ENCODE measurements at regions not wholly inside any gene's neighbourhood (a gene's known extent, or its start where the extent isn't known, plus 50 kb on each side); places are given as distances from the start of the nearest gene placed in this dataset.

DNA sequence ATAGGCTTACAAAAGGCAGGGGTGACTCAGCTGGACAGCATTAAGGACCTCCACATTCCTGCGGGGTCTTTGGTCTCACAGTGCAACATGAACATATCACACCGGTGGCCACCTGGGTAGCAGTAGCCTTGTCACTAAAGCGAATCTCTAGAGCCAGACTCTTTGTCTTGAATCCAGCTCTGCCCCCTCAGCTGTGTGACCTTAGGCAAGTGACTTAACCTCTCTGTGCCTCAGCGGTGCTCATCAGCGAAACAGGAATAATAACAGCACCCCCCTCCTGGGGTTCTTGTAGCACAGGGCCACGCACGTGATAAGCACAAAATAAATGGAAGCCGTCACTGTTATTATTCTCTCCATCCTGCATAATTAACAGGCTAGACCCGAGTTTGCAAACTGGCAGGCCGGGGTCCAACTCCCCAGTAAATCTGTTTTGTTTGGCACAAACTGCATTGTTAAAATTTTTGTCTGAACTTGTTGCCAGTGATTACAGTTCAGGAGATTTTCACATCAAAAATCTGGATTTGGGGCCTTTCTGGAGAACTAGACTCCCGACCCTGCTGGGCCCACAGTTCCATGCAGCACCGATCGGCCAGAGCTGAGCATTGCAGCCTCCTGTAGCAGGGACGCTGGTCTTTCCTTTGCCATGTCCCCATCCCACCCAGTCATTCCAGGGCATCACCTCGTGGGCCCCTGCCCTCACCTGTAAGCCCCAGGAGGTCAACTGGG lies 174.8 kb downstream of the PHETA1 start:
- no peak for TF ChIP-seq RAD21 (IDR thresholded peaks at IDR 0.05; ENCODE audit: low read depth)
- TF ChIP-seq TAF1 (IDR thresholded peaks at IDR 0.05; ENCODE audit: low read depth), result no peak
- TF ChIP-seq, protein P1, sequence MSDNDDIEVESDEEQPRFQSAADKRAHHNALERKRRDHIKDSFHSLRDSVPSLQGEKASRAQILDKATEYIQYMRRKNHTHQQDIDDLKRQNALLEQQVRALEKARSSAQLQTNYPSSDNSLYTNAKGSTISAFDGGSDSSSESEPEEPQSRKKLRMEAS (IDR thresholded peaks at IDR 0.05), result no peak
- TF ChIP-seq, protein P2, sequence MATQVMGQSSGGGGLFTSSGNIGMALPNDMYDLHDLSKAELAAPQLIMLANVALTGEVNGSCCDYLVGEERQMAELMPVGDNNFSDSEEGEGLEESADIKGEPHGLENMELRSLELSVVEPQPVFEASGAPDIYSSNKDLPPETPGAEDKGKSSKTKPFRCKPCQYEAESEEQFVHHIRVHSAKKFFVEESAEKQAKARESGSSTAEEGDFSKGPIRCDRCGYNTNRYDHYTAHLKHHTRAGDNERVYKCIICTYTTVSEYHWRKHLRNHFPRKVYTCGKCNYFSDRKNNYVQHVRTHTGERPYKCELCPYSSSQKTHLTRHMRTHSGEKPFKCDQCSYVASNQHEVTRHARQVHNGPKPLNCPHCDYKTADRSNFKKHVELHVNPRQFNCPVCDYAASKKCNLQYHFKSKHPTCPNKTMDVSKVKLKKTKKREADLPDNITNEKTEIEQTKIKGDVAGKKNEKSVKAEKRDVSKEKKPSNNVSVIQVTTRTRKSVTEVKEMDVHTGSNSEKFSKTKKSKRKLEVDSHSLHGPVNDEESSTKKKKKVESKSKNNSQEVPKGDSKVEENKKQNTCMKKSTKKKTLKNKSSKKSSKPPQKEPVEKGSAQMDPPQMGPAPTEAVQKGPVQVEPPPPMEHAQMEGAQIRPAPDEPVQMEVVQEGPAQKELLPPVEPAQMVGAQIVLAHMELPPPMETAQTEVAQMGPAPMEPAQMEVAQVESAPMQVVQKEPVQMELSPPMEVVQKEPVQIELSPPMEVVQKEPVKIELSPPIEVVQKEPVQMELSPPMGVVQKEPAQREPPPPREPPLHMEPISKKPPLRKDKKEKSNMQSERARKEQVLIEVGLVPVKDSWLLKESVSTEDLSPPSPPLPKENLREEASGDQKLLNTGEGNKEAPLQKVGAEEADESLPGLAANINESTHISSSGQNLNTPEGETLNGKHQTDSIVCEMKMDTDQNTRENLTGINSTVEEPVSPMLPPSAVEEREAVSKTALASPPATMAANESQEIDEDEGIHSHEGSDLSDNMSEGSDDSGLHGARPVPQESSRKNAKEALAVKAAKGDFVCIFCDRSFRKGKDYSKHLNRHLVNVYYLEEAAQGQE (IDR thresholded peaks at IDR 0.05; ENCODE audit: low read depth), result no peak
- TF ChIP-seq NFIC (IDR thresholded peaks at IDR 0.05), result no peak
- TF ChIP-seq TCF12 (IDR thresholded peaks at IDR 0.05; ENCODE audit: low read depth), result no peak
- no peak for TF ChIP-seq CREB1 (IDR thresholded peaks at IDR 0.05; ENCODE audit: low read depth)
- TF ChIP-seq YY1 (IDR thresholded peaks at IDR 0.05; ENCODE audit: low read depth), result no peak
- TF ChIP-seq, protein P3, sequence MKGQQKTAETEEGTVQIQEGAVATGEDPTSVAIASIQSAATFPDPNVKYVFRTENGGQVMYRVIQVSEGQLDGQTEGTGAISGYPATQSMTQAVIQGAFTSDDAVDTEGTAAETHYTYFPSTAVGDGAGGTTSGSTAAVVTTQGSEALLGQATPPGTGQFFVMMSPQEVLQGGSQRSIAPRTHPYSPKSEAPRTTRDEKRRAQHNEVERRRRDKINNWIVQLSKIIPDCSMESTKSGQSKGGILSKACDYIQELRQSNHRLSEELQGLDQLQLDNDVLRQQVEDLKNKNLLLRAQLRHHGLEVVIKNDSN (IDR thresholded peaks at IDR 0.05), result no peak
- no peak for TF ChIP-seq CEBPB (IDR thresholded peaks at IDR 0.05)
- TF ChIP-seq EGR1 (IDR thresholded peaks at IDR 0.05), result no peak

Data from Ishikawa (cell line).